Stimulated activated CD8-positive, alpha-beta memory T cell treated with anti-CD3 and anti-CD28 coated beads, Interleukin-12 subunit alpha, Interleukin-12 subunit beta, amount 100 ng/mL, for 4 hours (primary cell): ENCODE measurements at regions not wholly inside any gene's neighbourhood (a gene's known extent, or its start where the extent isn't known, plus 50 kb on each side); places are given as distances from the start of the nearest gene placed in this dataset.

ENCODE experiments used
- DNase-seq: peaks from one replicate; pipeline ENCODE4 v3.0.0-alpha.2; 2020; ENCODE audit warnings: low read depth

DNA sequence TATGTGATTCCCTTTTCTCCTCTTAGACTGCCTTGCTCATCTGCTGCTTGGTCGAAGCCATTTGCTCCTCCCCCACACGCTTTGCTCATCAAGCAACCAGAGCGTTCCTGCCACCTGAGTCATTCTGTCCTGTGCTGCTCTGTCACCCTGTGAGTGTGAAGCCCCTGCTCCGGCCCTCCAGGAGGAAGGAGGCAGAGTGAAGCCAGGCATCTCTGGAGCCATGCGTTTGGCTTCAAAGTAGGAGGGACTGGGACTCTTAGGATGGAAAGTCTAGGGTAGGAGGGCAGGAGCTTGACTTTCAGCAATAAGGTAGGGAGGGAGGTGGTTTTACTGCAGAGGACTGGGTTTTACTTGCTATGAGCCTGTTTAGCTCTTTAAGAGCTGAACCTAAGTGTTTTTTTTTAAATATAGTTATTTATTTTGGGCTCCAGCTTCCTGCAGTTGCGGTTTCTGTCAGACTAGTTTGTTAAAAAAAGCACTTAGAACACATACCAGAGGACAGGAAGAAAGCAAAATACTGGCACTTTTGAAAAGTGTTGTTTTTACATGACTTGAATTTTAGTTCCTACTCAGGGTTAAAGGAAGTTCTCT lies 63.6 kb downstream of the SPINK2 start:
- peak; percentile 68 for DNase-seq

DNA sequence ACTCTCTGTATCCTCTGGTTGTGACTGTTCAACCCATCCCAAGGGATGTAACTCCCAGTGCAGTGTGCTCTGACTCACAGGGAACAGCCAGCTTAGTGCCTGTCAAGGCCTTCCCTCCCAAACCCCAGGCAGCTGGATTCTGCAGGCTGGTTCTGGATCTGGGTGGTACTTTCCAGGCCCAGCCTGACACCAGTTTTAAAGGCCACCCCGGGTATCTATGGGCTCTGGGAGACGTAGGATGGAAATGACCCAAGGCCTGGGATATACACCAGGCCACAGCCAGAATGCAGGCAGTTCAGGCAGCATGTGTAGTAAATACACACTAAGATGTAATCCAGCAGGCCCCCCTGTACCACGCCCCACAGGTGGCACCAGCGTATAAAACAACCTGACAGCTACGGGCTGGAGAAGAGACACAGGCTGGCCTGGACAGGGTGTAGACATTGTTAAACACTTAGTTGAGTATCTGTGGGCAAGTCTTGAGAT lies 64.2 kb downstream of the SPINK2 start:
- DNase-seq: peak; percentile 6

DNA sequence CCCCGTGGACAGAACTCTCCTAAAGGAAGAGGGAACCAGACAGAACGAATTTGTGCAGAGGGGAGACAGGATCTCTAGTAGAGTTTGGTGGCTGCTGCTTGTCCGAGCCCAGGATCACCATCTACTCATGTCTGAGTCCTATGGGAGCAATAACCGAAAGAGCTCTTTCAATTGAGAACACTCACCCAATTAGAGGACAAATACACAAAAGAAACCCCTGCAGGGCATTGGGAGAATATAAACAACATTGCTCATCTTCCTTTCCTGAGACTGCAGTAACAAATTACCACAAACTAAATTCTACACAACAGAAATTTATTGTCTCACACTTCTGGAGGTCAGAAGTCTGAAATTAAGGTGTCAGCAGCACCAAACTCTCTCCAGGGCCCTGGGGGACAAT lies 65.6 kb downstream of the SPINK2 start:
- no peak for DNase-seq

DNA sequence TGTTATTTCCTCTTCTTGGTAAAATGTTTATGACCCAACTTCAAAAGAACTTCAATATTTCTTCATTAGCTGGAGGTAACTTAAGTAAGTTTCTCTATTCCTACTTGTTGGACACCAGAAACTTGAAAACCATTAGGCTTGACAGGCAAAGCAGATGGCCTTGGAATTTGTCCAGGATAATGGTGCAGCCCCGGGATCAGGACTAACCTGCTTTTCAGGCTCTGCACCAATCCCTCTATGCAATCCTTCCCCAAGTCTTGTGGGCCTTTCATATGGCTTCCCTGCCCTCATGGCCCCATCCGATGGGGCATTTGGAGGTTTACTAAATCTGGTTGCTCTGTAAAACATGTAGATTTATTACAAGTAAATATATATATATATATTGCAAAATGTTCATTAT lies 68.5 kb downstream of the SPINK2 start:
- no peak for DNase-seq

DNA sequence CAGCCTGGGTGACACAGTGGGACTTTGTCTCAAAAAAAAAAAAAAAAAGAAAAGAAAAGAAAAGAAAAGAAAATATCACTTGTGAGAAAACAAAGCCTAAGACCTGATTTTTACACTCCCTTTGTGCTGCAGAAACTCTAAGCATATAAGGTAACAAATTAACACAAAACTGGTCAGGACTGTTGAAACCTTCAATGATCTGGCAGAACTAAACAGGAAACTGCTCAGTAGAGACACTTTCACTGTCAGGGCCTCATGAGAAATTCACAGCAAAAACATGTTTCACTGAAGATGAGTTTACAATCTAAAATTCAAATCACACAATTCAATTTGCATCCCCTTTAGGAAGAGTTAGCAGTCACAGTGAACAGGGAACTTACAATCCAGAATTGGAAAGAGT lies 69.1 kb upstream of the HOPX start:
- no peak for DNase-seq

DNA sequence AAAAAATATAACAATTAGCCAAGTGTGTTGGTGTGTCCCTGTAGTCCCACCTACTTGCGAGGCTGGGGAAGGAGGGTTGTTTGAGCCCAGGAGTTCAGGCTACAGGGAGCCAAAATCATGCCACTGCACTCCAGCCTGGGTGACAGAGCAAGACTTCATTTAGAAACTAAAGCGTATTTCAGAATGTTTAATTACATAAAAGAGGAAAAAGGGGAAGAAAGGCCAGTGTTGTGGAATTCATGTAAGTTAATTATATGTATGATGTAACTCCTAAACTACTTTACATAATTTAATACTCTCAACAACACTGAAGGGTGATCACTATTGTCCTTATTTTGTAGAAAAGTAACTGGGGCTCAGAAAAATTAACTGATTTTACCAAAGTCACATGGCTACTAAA lies 67.2 kb upstream of the HOPX start:
- no peak for DNase-seq

DNA sequence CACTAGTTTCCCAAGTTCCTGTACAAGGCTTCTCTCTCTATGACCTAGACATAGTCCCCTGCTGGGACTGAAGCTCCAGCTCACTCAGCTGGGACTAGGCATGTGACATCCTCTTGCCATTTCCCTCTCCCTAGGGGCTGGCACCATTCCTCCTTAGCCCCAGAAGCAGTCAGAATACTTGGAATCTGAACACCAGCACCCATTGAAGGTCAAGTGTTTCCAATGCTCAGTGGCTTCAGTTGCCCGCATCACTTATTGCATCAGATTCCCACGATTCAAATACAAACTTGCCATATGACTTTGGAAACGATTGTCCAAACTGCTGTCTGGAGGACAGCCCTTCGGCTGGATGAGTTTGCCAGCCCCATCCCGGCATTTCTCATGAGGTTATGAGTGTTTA lies 65.5 kb upstream of the HOPX start:
- DNase-seq: no peak

DNA sequence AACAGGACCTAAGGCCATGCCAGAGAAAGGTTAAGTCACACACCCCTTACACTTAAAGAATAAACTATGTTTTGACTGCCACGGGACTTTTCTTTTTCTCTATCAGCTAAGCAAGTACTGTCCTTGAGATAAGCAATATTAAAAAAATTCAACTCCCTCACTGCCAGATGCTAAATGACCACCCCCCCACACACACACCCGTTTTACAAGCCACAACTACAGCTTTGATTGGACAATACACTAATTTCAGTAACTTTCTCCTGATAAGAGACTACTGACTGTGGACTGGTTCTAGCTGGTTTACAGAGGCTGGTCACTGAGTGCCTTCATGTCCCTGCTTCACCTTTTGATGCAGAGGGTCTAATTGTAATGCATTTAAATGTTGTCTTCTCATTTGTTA lies 63.9 kb upstream of the HOPX start:
- DNase-seq: no peak

DNA sequence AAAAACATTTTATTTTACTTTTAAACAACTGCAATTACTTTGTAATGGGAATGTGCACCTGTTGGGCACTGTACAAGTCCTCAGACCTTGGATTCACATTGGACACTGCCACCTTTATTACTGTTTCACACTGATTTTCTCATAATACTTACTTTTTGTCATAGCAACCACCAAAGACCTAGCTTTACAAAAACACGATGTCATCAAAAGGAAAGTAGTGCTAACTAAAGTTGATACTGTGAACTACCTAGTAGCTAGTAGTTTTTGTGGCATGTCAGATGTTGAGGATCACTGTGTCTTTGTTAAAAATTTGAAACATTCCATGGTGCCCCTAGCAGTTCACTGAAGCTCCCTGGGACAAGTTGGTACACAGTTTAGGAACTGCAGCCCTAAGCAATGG lies 62.9 kb upstream of the HOPX start:
- DNase-seq: no peak

DNA sequence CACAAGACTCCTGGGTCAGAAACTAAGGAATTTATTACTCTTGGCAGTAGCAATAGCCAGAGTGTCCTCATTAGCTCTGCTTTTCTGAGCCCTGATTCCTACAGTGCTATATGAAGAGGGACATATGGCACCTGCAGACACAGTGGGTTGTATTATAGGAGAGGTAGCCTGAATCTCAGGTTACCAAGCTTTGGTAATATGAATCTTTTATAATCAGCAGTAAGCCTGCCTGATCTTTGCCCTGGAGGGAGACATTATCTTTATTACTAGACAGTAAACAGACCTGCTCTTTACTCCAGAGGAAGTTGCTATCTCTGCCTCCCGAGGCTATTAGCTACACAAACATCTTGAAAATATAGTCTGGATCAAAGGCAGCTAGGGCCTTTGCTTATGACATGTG lies 62.5 kb upstream of the HOPX start:
- DNase-seq: no peak

DNA sequence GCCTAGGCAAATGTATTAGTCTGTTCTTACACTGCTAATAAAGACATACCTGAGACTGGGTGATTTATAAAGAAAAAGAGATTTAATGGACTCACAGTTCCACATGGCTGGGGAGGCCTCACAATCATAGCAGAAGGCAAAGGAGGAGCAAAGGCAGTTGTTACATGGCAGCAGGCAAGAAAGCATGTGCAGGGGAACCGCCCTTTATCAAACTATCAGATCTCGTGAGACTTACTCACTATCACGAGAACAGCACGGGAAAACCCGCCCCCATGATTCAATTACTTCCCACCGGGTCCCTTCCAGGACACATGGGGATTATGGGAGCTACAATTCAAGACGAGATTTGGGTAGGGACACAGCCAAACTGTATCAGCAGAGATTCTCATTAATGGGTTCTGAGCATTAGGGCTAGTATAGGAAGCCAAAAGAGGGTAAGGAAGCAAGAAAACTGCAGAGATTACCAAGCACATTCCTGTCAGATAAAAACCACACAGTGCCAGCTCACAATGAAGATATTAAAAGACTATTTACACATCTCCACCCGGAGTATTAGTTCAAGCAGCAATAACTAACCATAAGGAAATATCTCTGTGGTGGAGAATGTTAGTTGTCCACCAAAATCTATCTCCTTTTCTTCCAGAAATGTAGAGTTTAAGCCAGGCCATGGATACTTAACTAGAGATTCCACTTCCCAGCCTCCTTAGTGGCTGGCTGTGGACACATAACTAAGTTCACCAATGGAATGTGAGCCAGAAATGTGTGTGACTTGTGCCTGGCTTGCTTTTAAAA lies 61.2 kb upstream of the HOPX start:
- DNase-seq: no peak

DNA sequence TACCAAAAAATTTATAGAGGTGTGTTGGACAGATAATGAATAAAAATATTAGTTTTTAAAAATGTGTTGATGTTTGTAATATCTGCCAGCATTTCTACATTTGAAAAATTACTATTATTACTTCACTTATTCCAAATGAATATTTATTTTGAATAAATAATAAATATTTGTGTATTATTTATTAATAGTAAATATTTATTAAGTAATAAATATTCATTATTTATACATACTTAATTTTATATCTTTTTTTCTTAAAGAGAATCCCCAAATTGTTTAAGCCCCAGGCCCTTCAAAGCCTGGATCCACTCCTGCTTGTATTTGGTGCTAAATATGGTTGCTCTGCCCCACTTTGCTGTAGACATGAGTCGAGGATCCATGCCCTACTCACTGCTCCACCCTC lies 60.5 kb upstream of the HOPX start:
- no peak for DNase-seq

DNA sequence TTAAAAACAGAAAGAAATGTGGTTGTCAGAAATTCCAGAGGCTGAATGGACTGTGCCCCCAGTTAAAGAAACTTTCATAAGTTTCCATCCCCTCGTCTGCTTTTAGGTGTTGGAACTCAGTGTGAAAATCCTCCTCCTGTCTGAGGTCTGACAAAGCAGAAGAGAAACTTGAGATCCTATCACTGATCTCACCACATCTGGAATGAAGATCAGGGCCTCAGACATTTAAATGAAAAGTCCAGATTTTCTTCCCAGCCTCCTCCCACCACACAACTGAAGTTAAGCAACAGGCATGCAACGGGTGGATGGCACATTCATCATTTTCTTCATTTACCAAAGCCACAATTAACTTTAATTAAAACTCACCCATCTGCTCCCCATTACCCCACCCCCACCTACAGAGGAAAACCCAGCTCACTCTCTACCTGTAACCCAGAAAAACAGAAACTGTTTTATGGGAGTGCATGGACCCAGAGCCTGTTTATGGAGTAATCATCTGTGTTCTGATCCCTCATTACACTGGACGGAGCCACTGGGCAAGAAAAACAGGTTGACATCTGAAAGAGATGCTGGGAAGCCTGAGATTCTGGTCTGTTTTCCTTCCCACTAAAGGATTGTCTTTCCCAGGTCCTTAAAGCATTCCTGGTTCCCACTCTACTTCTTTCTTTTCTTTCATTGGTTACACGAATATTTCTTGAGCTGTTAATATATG lies 58.1 kb upstream of the HOPX start:
- DNase-seq: no peak

DNA sequence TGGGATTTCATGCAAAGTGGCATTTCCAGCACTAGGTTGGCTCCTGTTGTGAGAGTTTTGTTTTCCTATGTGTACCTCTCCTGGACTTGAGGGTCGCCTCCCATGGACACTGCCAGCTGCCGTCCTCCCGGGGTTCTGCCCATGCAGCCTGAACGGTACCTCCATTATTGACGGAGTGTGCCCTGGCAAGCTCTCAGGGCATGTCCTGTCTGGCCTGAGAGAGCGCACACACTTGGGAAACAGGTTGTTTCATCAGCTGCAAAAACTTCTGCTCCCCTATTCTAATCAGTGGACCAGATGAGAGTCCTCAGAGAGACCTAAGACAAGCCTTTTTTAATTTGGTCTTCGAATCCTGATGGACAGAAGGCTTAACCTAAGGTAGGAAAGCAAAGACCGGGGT lies 56.6 kb upstream of the HOPX start:
- no peak for DNase-seq

DNA sequence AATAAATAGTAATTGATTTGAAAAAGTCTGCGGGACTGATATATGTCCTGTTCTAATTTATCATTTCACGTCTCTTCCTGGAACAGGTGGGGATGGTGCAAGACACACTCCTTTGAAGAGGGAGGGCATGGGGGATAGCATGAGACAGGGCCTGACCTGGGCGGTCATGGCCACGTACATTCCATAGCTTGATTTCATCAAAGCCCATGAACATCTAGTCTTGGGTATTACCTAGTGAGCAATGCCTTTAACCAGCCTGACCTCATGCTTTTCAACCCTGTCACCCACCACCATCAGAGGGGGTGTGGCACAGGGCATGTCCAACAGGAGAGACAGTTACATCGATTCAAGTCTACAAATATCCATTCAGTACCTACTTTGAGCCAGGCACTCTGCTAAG lies 52.3 kb upstream of the HOPX start:
- no peak for DNase-seq

DNA sequence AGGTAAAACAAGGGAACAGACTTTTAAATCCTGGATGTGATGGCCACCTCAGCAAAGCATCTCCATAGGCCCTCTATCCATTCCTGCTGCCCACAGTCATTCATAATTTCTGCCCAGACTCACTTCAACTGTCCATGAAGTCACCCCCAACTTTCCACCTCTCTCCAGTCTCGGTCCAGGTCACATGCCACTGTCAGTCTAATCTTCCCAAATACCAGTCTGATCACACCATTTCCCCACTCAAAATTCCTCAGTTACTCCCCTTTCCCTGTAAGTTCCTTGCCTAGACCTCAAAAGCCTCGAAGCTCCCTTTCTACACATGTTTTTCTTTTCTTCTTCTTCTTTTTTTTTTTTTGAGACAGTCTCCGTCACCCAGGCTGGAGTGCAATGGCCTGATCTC lies 51.2 kb upstream of the HOPX start:
- no peak for DNase-seq

DNA sequence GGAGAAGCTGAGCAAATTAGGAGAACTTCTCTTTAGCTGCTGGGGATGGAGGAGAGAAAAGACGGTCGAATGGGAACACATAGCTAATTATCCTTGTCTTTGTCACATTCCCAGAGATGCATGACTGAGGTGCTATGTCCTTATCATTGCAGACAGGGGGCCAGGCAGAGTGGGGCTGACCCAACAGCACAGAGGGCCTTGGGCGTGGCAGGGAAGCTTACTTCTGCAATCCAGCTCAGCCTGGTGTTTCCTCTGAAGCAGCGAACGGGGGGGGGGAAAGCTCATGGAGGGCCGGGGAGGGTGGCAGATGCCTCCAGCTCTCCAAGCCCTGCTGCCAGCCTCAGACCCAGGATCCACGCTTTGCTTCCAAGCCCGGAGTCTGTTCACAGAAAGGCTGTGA lies 50.8 kb upstream of the HOPX start:
- no peak for DNase-seq
